Activated B cell treated with CpG ODN at 0.5 μM for 24 hours (primary cell): ENCODE measurements at regions not wholly inside any gene's neighbourhood (a gene's known extent, or its start where the extent isn't known, plus 50 kb on each side); places are given as distances from the start of the nearest gene placed in this dataset.

Experiments used
- ATAC-seq: fragments of 200-7000 bp; cut with Tn5 transposase; one replicate; pipeline ENCODE4 v1.10.0; 2021; ENCODE audit warnings: low read depth, mild to moderate bottlenecking, moderate library complexity
- CTCF ChIA-PET: fragments of 350-600 bp; sonication (Branson Sonifier 250); formaldehyde crosslinking; loops from one replicate; lab custom pipeline; 2021; ENCODE audit warnings: antibody characterized with exemption; lab: Charles Lee
- POLR2A ChIA-PET: fragments of 350-600 bp; sonication (Branson Sonifier 250); formaldehyde crosslinking; loops from one replicate; lab custom pipeline; 2021; ENCODE audit warnings: antibody characterized with exemption; lab: Charles Lee
- DNase-seq: peaks from one replicate; pipeline ENCODE4 v3.0.0; 2022
- H3K27ac Mint-ChIP-seq: one replicate; pipeline ENCODE4 v1.8.0; 2020; ENCODE audit warnings: mixed read lengths
- H3K27me3 Mint-ChIP-seq: one replicate; pipeline ENCODE4 v1.8.0; 2021; ENCODE audit warnings: mixed read lengths
- H3K36me3 Mint-ChIP-seq: one replicate; pipeline ENCODE4 v1.8.0; 2021; ENCODE audit warnings: low read depth, mixed read lengths
- H3K4me1 Mint-ChIP-seq: one replicate; pipeline ENCODE4 v1.8.0; 2021; ENCODE audit warnings: mixed read lengths
- H3K4me3 Mint-ChIP-seq: one replicate; pipeline ENCODE4 v1.8.0; 2020; ENCODE audit warnings: mild to moderate bottlenecking, mixed read lengths
- H3K9me3 Mint-ChIP-seq: one replicate; pipeline ENCODE4 v1.8.0; 2020; ENCODE audit warnings: mixed read lengths
- intact Hi-C: fragments of 100-400 bp; cut with micrococcal nuclease; formaldehyde crosslinking; loops from one replicate; pipeline ENCODE4 v1.15.1; 2024
- TF ChIP-seq, protein P1 (sequence below): fragments of 200-600 bp; IDR thresholded peaks from one replicate; pipeline ENCODE4 v1.8.0; 2022; ENCODE audit warnings: antibody characterized with exemption, mild to moderate bottlenecking

- ChIA-PET POLR2A (no interaction called here), CTCF (no interaction called here)
- H3K4me3 Mint-ChIP-seq = no peak overlapping the region
- intact Hi-C loops = no loop called here
- DNase-seq = no peak
- H3K4me1 Mint-ChIP-seq = no peaks in the 10 kb centered on the region
- TF ChIP-seq, protein P1, sequence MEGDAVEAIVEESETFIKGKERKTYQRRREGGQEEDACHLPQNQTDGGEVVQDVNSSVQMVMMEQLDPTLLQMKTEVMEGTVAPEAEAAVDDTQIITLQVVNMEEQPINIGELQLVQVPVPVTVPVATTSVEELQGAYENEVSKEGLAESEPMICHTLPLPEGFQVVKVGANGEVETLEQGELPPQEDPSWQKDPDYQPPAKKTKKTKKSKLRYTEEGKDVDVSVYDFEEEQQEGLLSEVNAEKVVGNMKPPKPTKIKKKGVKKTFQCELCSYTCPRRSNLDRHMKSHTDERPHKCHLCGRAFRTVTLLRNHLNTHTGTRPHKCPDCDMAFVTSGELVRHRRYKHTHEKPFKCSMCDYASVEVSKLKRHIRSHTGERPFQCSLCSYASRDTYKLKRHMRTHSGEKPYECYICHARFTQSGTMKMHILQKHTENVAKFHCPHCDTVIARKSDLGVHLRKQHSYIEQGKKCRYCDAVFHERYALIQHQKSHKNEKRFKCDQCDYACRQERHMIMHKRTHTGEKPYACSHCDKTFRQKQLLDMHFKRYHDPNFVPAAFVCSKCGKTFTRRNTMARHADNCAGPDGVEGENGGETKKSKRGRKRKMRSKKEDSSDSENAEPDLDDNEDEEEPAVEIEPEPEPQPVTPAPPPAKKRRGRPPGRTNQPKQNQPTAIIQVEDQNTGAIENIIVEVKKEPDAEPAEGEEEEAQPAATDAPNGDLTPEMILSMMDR = no peak
- no peak for ATAC-seq
- no peaks in the 10 kb centered on the region for H3K27me3 Mint-ChIP-seq
- H3K36me3 Mint-ChIP-seq = no peaks in the 10 kb centered on the region
- peaks cover 17% of the 10 kb centered on the region for H3K9me3 Mint-ChIP-seq
- no peak overlapping the region for H3K27ac Mint-ChIP-seq
Measured at GRCh38 chr2:150989969-150990368, 271.7 kb downstream of the RBM43 start.

DNA sequence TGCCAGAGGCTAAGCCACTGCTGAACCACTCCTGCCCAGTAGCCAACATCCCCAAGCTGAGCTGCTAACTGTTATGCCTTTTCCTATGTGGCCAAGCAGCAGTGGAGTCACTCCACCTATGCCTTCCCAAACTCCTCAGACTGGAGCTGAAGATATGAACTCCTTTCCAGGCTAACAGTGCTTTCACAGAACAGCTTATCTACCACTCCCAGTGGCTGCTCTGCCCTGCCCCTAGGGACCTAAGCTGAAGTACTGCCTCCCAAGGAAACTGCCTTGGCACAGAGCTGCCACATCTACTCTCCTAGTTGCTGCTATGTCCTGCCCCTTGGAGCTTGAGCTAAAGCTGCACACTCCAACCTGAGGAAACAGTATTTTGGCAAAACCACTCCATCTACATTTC lies 275.9 kb downstream of the RBM43 start:
- TF ChIP-seq, protein P1 = no peak
- Mint-ChIP-seq H3K36me3 (no peaks in the 10 kb centered on the region), H3K27ac (no peak overlapping the region), H3K27me3 (no peaks in the 10 kb centered on the region), H3K4me3 (no peak overlapping the region), H3K9me3 (peaks cover 14% of the 10 kb centered on the region), H3K4me1 (no peaks in the 10 kb centered on the region)
- no peak for DNase-seq
- no peak for ATAC-seq
- CTCF ChIA-PET = no interaction called here
- intact Hi-C loops = no loop called here
- POLR2A ChIA-PET = no interaction called here

DNA sequence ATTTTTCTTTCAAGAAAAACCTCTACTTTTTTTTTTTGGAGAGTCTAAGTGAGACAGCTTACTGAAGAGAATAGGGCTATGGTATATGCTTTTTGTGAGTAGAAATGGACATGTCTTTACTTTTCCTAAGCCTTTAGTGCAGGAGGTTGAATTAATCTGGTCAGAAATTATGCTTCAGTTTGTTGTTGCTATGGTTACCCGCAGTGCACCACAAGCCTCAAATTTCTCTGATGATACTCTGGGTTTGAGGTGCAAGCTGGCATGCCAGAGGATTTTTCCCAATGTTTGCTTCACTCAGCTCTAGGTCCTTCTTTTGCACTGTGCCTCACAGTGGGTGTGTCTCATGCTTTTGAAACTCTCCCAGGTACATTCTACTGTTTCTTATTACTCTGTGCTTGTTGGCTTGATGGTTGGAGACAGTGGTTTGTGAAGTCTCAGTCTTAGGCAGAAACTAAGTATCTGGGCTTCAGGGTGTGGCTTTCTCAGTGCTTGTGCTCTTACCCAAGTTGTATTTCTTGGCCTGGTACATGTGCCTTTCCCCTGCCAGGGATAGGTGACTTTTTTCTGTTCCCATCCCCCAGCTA lies 278.3 kb downstream of the RBM43 start:
- ChIA-PET POLR2A (no interaction called here), CTCF (no interaction called here)
- no peak for DNase-seq
- TF ChIP-seq, protein P1 = no peak
- Mint-ChIP-seq H3K4me1 (no peaks in the 10 kb centered on the region), H3K27ac (no peak overlapping the region), H3K36me3 (no peaks in the 10 kb centered on the region), H3K9me3 (peaks cover 6% of the 10 kb centered on the region), H3K4me3 (no peak overlapping the region), H3K27me3 (no peaks in the 10 kb centered on the region)
- ATAC-seq = no peak
- intact Hi-C loops = no loop called here

DNA sequence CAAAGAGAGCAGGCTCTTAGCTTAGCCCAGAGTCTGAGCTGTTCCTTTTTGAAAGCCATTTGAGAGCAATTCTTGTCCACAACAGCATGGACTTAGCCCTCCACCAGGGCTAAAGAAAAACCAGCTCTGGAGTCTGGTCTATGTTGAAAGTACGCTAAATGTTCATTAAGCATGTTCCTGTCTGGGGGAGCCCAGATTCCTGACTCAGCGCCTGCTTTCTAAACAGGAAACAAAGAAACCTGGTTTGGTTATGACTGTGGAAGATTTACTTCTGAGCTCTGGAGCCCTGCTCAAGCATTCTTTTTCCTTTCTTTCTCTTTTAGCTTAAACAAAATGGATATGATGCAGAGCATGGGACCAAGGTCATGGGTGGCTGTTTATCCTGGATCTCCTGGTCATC lies 279.8 kb downstream of the RBM43 start:
- DNase-seq (no peak), ATAC-seq (no peak)
- CTCF ChIA-PET = no interaction called here
- Mint-ChIP-seq H3K9me3 (no peaks in the 10 kb centered on the region), H3K36me3 (no peaks in the 10 kb centered on the region), H3K27me3 (no peaks in the 10 kb centered on the region), H3K27ac (no peak overlapping the region), H3K4me1 (no peaks in the 10 kb centered on the region), H3K4me3 (no peak overlapping the region)
- intact Hi-C loops = no loop called here
- TF ChIP-seq, protein P1 = no peak
- POLR2A ChIA-PET = no interaction called here

DNA sequence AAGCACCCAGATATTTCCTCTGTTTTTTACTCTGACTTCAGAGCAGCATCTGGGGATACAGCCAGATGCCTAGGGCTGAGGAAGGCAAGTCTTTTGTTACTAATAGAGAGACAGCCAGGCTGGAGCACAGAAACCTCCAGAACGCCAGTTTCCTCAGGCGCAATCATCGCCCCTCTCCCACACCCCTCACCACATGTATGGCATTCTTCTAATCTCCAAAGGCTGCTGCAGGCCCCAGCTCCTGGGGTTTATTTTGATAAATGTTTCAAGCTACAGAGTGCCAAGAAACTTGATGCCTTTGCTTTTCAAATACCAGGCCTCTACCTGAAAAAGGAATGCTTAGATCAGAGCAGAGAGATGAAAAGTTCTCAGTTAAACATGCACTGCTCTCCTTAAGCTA lies 283.6 kb downstream of the RBM43 start:
- DNase-seq = no peak
- TF ChIP-seq, protein P1 = no peak
- ChIA-PET CTCF (no interaction called here), POLR2A (no interaction called here)
- H3K4me3 Mint-ChIP-seq = no peak overlapping the region
- no peaks in the 10 kb centered on the region for H3K9me3 Mint-ChIP-seq
- no peaks in the 10 kb centered on the region for H3K4me1 Mint-ChIP-seq
- no peaks in the 10 kb centered on the region for H3K36me3 Mint-ChIP-seq
- no peak for ATAC-seq
- H3K27ac Mint-ChIP-seq = no peak overlapping the region
- intact Hi-C loops = no loop called here
- no peaks in the 10 kb centered on the region for H3K27me3 Mint-ChIP-seq
